ENCODE measurements at regions not wholly inside any gene's neighbourhood (a gene's known extent, or its start where the extent isn't known, plus 50 kb on each side); places are given as distances from the start of the nearest gene placed in this dataset.

DNA sequence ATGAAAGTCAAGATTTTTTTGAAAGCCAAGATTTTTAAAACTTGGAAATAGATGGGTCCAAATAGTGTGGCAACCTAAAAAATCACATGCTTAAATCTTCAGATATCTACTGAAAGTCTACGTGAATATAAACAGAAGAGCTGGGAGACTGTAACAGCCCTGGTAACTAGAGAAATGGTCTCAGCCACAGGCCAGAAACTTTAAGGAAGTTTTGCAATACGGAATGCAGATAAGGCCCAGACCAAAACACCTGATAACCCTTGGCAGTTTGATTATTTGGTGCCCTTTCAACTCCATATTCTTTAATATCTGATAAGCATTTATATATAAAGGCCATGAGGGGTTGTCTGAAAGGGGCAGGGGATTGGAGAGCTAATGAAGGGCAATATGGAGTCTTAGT lies 537.3 kb upstream of the TGFBR2 start:
- DNase-seq = no peak

DNA sequence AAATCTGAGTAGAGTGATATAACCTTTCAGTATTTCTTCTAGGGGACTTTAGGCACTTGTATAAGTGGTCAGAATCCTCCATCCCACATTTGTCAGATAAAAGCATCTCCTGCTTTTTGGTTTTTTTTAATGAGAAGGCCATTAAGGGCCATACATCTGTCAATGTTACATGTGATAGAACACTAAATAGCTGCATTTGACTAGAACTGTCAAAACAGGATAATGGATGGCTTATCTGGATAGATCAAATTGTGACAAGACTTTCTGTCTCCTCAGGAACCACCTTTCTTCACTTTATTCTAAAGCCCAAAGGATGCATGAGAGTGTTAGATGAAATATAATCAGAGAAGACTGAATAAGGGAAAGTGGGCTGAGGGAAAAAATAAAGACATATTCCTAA lies 533.4 kb upstream of the TGFBR2 start:
- DNase-seq = no peak

DNA sequence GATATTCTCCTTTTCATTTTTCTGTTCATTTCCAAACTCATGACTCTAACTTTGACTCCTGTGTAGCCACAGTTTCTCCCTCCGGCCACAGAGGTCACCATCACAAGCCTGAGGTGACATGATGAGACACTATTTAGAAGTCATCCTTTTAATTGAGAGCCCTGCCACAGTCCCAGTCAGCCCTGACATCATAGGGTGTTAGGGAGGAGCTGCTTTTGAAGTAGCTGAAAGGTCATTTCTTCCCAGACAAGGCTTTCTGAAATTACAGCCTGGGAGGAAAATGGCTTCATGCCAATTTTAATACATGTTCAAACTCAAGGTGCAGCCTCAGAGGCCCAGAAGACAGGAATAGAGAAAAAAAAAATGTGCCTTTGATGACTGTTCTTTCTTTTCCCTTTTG lies 532.8 kb upstream of the TGFBR2 start:
- DNase-seq = no peak

DNA sequence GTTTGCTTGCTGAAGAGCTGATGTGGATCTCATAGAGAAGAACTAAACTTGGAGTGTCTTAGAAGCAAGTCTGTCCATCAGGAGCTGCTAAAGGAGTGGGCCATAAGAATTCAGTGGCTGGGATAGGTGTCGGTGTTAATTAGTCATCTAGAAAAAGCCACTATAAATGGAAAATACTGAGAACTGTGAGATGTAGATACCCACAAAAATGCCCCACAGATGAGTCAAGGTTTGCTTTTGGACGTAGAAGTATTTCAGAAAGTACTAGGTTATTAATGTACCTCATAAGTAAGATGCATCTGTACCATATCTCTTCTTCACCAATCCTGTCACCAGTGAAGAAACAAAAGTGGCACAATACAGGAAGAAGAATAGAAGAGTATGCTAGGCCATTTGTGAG lies 530.9 kb upstream of the TGFBR2 start:
- no peak for DNase-seq

DNA sequence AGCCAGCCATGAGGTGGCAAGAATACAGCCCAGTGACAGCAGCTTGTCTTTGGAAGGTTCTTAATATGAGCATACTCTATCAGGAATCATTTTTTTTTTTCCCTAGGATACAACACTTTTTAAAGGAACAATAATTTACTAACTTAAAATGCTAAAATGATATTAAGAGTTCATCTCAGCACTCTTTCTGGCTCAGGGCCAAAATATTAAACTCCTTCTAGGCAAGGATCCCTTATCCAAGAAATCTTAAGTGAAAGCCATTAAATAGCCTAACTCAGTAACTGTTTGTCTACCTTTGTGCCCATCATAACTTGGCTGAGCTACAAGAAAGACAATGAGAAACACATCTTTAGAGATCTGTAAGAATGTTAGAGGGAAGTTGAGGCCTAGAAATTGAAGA lies 529.5 kb upstream of the TGFBR2 start:
- no peak for DNase-seq

DNA sequence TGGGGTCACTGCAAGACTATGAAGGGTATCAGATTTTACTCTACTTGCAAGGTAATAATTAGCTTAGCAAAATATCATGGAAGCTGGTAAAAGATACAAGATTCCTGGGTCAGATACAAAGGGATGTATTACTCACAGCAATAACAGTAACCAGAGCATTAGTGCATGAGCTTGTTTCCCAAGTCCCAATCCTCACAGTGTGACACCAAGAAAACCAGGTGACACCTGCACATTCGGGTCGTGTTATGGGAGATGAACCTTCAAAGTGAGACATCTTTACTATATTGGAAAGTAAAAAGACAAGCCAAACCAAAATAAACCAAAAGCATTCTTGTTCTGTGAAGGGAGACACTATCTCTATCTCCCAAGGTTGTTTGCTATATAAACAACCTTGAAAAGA lies 528.7 kb upstream of the TGFBR2 start:
- DNase-seq = no peak

DNA sequence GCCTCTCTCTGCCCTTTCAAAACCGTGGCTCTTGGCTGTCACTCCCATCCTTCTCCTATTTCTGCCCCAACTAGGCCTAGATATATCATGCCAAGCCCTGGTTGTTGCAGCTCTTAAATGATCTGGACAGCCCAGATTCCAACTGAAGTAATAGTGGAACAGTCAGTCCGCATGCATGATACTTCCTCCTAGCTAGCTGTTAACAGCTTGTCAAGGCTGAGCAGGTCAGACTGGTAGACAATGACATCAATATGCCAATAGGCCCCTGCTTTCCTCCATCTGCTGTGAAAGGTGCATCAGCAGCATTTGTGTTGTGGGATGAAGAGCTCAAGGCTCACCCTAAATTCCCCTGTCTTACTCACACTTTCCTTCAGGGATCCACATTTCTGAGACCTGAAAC lies 527.7 kb upstream of the TGFBR2 start:
- no peak for DNase-seq

DNA sequence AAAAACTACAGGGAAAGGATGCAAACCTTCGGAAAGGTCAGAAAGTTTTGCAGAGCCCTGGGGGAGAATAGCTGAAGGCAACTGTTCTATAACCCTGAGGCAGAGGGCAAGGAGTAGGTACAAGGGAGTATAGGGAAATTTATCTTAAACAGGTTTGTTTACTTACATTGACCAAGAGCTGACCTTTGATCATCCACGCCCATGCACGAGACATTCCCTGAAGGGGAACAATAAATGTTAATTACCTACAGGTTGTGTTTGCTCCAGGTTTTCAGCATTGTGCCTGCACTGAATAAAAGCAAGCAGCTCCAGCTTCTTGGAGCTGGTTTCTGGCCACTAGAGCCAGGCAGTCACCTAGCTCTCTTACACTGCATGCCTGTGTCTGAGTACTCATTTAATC lies 524.5 kb upstream of the TGFBR2 start:
- DNase-seq = no peak

DNA sequence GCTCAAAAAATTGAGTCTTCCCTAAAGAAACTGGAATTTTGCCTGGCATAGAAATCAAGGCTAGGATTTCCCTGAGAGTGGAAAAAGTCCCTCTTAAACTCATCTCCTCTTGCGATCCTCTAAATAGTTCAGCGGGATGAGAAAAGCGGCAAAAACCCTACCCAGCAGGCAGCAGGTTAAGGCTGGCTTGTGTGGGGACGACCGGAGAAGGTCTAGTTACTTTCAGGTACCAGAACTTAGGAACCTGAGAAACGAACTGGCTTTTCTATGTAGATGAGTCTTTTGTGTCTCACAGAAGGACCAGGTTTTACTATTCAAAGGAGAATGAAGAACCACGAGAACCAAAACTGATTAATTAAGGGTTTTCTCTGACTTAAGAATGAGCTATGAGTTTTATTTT lies 523.7 kb upstream of the TGFBR2 start:
- no peak for DNase-seq

DNA sequence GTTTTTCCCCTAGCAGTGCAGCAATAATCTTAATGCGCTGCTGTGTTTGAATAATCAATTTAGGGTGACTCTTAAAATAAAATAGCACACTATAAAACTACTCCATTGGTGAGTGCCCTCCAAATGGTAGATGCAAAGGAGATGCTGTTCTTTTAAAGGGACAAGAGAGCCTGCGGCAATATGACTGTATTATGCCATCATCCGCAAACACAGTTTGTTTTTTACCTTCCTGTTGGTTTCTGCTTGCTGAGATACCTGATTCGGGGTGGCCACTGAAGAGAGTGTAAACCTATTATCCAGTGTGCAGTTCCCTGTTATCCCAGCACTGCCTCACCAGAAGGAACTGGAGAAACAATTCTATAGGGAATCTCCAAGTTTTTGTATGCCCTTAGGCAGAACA lies 523.1 kb upstream of the TGFBR2 start:
- no peak for DNase-seq

DNA sequence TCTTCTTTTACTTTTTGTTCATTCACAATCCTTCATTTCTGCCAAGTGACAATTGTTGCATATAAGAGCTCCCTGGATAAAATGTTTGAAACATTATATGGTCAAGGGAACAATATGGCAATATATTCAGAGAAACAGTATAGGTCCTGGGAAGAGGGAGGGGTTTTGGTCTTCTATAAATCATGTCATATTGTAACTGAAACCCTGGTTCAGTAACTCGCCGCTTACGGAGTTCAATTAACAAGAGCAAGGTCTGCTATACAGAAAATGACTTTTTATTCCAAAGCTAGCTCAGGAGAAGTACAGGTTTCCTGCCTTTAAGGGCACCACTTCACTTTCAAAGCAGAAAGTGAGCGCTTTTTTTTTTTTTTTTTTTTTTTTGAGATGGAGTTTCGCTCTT lies 522.1 kb upstream of the TGFBR2 start:
- DNase-seq = no peak

DNA sequence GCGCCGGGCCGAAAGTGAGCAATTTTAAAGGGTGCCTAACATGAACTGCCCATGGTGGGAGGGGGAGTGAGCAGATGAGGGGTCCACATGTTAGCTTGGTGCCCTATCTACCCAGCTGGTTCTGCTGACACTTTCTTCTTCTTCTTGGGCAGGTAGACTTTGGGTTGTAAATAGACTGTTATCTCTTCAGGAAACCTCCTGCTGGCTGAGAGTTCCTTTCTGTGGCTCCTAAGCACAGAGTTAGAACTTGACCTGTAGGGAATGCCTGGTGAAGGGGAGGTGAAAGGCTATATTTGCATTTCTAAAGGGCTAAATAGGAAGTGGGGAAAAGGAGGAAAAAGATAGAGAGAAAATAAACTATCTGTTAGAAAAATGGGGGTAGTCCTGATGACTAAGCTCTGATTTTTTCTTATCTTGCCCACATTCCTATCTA lies 521.4 kb upstream of the TGFBR2 start:
- no peak for DNase-seq

DNA sequence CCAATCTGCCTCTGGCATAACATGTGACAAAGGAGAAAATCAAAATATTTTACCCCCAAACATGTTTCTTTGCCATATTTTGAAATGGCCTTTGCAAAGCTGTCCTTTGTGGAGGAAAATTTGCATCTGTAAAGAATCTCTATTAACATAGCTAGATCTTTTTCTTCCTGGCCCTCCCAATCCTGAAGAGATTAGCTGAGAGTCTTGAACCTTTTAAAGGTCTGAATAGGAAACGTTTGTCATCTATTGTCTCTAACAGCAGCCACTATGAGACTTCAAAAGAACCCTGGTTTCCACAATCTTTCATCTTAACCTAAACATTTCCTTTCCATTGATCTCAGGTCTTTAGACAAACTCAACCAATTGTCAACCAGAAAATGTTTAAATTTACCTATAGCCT lies 520.9 kb upstream of the TGFBR2 start:
- DNase-seq = no peak

DNA sequence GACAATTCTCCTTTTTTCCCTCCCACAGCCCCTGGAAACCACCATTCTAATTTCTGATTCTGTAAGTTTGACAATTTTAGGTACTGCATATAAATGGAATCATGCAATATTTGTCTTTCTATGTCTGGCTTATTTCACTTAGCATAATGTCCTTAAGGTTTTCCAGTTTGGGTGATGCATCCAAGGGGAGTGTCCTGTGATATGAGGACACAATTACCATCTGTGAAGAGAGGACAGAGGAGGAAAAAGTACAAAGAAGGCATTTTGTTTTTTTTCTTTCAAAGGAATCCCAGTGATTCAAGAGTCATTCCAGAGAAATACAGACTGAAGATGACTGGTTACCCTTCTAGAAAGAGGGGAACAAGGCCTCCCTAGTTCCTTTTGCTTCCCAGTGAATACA lies 514.7 kb upstream of the TGFBR2 start:
- DNase-seq = no peak

DNA sequence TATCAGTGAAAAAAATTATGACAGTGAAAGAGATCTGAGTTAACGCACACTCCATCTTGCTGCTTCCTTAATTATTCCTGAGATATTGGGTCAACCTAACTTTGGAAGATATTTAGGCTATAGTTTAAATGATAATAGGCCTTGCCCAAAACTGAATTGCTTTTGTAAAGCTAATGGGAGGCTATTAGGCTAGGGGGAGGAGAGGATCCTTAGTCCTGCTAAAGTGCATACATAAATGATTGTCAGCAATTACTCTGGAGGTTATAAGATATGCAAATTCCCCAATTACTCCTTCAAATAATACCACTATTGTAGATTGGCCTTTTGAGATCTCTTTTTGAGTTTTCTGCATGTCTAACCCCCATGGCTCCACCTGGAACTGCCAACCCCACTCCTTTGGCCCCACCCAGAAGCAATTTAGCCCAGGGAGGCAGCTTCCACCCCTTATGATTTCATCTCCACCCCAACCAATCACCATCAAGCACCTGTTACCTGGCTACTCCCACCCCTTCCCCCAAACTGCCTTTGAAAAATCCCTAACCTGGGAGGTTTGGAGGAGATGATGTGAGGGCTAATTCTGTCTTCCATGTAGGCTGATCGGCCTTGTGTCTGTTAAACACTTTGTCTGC lies 509.3 kb upstream of the TGFBR2 start:
- DNase-seq = no peak

DNA sequence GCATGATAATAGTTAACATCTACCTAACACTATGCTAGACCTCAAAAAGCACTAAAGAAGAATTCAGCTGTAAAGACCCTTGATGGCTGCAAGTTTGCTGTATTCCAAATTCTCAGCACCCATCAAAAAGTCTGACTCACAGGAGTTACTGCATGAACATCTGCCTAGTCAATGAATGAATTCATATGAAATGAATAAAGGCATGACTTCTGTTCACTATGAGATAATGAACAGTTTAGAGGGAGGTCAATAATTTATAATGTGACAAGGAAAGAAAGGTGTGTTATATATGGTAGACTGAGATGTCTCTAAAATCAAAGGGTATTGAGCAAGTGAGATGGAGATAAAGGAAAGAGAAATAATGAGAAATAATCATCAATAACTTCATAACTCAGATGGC lies 508.2 kb upstream of the TGFBR2 start:
- no peak for DNase-seq

DNA sequence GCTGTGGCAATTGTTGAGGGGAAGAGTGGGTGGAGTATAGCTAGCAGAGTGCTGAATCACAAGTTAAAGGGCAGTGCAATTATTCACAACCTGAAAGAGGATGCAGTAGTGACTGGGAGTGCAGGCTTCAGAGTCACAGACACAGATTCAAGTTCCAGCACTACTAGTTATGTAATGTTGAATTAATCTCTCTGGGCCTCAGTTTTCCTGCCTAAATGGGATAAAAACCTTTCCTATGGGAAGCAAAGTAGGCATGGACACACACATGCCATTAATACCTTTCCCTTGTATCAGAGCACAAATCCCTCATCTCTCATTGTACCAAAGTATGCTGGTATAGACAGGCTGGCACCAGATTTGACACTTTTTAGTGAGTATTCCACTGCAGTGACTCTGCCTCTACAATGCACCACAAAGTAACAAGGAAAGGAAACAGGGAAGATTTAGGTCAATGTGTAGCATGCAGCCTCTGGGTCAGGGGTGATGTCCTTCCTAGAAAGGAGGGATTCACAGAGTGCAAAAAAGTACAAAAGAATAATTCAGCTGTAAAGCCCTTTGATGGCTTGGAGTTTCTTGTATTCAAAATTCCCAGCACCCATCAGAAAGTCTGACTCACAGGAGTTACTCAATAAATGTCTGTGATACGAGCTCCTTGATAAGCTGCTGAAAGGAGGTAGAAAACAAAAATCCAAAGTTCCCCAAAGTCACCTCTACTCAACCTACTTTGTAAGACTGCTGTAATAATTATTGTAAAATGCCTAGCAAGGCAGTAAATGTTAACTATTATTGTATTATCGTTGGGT lies 507.5 kb upstream of the TGFBR2 start:
- no peak for DNase-seq

DNA sequence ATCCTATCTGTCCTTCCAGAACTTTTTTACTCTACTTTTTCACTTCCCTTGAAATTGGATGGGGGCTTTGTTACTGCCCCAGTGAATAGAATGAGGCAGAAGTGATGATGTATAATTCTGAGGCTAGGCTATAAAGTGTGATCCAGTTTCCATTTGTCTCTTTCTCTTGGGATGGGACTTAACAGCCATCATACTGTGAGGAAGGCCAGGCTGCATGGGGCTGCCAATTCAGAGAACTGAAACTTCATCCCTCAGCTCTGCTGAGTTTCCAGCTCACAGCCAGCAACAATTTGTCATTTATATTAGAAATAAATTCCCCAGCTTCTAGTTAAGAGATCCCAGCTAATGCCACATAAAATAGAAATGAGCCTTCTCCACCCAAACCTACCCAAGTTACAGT lies 504.0 kb upstream of the TGFBR2 start:
- DNase-seq = no peak

DNA sequence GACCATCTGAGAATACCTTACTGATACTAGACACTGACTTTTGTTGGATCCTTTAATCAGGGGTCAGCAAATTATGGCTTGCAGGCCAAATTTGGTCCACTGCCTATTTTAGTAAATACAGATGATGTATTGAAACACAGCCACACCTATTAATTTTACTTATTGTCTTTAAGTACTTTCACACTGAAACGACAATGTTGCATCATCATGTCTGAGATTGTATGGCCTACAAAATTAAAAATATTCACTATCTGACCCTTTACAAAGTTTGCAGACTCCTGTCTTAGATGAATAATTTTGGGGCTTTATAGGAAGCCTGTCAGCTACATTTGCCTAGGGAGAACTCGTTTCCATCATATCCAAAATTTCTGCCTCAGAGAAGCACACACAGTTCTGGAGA lies 503.2 kb upstream of the TGFBR2 start:
- no peak for DNase-seq

DNA sequence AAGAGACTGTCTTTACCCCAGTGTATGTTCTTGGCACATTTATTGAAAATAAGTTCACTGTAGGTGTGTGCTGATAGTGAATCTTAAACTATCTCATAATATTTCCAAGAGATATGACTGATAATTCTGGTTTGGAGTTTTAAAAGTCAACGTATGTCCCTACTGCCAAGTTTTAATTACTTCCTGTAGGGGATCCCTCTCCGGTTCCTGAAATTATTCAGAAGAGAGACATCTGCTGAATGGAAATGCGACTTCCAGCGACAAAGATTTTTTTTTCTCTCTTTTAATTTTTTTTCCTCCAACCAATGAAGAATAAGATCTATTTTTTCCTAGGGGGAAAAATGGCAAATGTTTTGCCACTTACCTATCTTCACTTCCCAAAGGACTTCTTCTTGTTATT lies 498.9 kb upstream of the TGFBR2 start:
- DNase-seq = no peak

DNA sequence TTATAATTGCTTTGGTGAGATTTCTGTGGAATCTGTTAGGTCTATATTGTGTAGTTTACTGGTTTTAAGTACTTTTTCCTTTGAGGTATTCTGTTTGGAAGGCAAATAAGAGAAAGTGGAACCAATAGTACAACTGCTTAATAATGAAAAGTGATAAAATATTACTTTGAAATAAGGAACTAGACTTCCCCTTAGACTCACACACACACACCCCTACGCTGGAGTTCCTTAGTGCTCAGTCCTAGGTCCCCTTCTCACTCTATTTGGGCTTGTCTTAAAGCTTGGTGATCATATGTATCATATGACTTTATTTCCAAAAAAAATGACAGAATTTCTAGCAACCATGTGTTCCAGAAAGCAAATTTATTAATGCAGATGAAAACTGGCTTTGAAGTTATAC lies 494.0 kb upstream of the TGFBR2 start:
- no peak for DNase-seq

DNA sequence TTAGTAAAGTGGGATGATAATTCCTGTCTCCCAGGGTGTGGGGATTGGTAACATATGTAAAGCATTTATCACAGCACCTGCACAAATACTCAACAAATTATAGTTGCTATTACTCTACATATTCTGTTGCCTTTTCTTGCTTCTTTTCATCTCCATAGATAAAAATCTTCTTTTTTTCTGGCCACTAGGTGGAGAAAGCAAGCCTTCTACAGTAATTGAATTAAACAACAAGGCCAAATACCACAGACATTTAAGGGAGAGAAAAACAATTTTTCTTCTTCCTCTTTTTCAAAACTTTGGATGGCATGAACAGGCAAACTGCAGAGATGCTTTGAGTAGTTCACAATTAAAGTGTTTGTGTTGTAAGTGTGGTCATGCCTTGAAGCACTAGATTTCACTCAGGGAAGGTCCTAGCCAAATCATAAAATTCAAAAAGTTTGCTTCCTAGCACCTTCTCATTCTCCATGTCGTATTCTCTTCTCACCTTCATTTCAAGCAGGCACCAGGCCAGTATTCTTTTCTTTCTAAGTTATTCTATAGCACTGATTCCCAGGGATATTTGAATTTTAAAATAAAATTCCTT lies 493.4 kb upstream of the TGFBR2 start:
- DNase-seq = no peak

DNA sequence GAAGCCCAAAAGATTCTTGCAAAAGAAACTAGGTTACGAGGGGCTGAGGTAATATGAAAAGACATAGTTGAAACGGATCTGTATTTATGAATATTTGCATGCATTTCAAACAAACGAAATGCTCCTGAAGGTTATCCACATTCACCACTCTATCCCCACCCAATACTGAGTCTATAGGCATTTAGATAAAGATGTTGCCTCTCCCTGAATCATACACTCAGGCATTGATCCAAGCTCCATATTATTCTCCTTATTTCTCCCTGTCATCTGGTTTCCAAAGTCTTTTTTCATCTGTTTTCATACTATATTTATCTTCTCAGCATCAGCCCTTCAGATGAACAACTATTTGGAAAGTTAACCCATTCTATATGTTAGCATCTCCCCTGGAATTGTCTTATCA lies 492.5 kb upstream of the TGFBR2 start:
- no peak for DNase-seq

DNA sequence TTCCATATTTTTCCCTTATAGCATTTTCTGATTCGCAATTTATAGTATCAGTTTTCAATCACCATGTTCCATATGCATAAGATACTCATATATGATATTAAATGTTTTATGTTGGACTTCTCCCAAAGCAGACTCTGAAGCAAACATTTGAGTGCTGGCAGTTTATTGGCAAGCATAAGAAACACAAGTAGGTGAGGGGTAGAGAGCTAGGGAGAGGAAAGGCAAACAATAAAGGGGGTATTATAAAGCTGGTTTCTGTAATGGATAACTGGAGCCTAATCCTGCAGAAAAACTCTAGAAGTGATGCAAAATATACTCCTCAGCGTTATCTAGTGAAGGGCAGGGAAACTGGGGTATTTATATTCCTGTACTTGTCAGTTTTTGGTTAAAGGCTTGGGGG lies 491.5 kb upstream of the TGFBR2 start:
- no peak for DNase-seq

DNA sequence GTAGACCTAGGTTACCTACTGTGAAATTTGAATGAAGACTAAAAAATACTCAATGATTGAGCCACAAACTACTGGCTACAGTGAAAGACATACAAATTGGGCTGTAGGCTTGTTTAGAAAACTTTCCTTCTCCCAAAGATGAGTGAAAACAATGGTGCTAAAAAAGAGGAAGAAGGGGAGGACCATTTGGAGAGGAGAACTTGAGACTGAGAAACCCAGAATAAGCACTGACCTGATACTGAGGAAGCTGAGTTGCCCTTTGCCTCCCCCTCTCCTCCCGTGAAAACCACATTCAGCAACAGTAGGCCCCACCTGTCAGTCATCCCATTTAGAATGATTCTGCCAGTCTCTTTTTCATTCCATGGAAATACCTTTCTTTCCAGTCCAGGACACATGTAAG lies 484.0 kb upstream of the TGFBR2 start:
- no peak for DNase-seq
